ENCODE measurements at regions not wholly inside any gene's neighbourhood (a gene's known extent, or its start where the extent isn't known, plus 50 kb on each side); places are given as distances from the start of the nearest gene placed in this dataset.

DNA sequence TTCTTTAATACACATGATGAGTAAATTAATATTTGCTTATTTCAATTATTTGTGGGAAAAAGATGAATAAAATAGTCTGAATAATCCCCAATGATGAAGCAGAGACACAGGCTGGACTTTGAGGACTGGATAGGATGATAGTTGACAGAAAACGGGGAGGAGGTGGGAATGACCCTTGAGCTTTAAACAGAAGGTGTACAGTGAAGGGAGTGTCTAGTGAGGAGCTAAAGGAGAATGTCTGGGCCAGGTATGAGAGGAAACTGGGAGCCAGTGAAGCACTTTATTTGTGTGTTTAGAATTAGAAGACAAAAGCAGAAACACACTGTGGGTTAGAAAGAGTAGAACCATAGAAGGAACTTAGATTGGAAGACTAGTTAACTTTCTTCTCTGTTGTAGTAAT, 230.4 kb upstream of the CA10 start:
- H3K9me1 ChIP-seq (ENCODE audit: control insufficient read depth, extremely low read depth, insufficient read depth, low read length) = no peaks in the 10 kb centered on the region
- DNase-seq (ENCODE audit: low read depth, low spot score) (no peak), FAIRE-seq (no peak)
- no peak overlapping the region for H2AFZ ChIP-seq (ENCODE audit: control insufficient read depth, low read length)
- H3K27me3 ChIP-seq (ENCODE audit: control insufficient read depth, extremely low read depth, insufficient read depth, low read length) = no peaks in the 10 kb centered on the region
- H3K4me1 ChIP-seq (ENCODE audit: control insufficient read depth, extremely low read depth, insufficient read depth, low read length) = no peaks in the 10 kb centered on the region
- no peak overlapping the region for H3K9ac ChIP-seq (ENCODE audit: control insufficient read depth, extremely low read depth, insufficient read depth, low read length)
- dilution Hi-C loops (cut with MboI; ENCODE audit: extremely low pct_ligation_motif_present, low sequenced_read_pairs) = no loop called here
- H4K20me1 ChIP-seq (ENCODE audit: control insufficient read depth, extremely low read depth, insufficient read depth, low read length) = no peaks in the 10 kb centered on the region
- TF ChIP-seq, protein P1, sequence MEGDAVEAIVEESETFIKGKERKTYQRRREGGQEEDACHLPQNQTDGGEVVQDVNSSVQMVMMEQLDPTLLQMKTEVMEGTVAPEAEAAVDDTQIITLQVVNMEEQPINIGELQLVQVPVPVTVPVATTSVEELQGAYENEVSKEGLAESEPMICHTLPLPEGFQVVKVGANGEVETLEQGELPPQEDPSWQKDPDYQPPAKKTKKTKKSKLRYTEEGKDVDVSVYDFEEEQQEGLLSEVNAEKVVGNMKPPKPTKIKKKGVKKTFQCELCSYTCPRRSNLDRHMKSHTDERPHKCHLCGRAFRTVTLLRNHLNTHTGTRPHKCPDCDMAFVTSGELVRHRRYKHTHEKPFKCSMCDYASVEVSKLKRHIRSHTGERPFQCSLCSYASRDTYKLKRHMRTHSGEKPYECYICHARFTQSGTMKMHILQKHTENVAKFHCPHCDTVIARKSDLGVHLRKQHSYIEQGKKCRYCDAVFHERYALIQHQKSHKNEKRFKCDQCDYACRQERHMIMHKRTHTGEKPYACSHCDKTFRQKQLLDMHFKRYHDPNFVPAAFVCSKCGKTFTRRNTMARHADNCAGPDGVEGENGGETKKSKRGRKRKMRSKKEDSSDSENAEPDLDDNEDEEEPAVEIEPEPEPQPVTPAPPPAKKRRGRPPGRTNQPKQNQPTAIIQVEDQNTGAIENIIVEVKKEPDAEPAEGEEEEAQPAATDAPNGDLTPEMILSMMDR (optimal IDR thresholded peaks at IDR 0.05 in 1 of 3, IDR thresholded peaks at IDR 0.05 in 1 of 3, conservative IDR thresholded peaks at IDR 0.05 in 1 of 3; ENCODE audit: extremely low read depth in 1 of 3, insufficient read depth in 2 of 3, low read length in 3 of 3) = no peak
- TF ChIP-seq EZH2 (IDR thresholded peaks at IDR 0.05; ENCODE audit: low read length) = no peak
- H3K4me2 ChIP-seq (ENCODE audit: control insufficient read depth, extremely low read depth, insufficient read depth, low read depth, low read length) = no peak overlapping the region
- H3K36me3 ChIP-seq (ENCODE audit: control insufficient read depth in 2 of 2, extremely low read depth in 1 of 2, insufficient read depth in 2 of 2, low read length in 2 of 2) = no peaks in the 10 kb centered on the region
- H3K4me3 ChIP-seq (ENCODE audit: control insufficient read depth in 2 of 3, extremely low read depth in 1 of 3, insufficient read depth in 2 of 3, low read depth in 1 of 3, low read length in 3 of 3) = no peak overlapping the region
- H3K27ac ChIP-seq (ENCODE audit: control insufficient read depth, insufficient read depth, low read length) = no peak overlapping the region
- H3K79me2 ChIP-seq (ENCODE audit: control insufficient read depth, insufficient read depth, low read length) = no peaks in the 10 kb centered on the region
- H3K9me3 ChIP-seq (ENCODE audit: control insufficient read depth, low read depth, low read length) = no peaks in the 10 kb centered on the region

DNA sequence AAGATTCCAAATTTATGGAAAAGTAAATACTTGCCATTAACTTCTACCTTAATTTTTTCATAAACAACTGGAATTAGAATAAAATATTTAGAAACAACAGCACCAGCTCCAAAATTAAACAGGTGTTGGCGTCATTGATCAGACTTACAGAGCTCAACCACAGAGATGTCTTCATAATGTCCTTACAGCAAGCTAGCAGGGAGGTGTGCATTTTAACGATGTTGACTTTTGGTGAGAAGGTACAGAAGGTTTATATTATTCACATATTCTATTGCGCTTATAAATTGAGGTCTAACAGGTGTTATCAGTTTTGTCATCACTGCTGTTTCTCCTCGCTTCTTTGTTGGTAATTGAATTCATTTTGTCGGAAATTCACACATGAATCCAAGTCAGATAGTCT, 226.2 kb upstream of the CA10 start:
- Histone ChIP-seq H3K27me3 (ENCODE audit: control insufficient read depth, extremely low read depth, insufficient read depth, low read length) (no peaks in the 10 kb centered on the region), H3K27ac (ENCODE audit: control insufficient read depth, insufficient read depth, low read length) (no peak overlapping the region), H3K36me3 (ENCODE audit: control insufficient read depth in 2 of 2, extremely low read depth in 1 of 2, insufficient read depth in 2 of 2, low read length in 2 of 2) (no peaks in the 10 kb centered on the region), H3K4me1 (ENCODE audit: control insufficient read depth, extremely low read depth, insufficient read depth, low read length) (no peaks in the 10 kb centered on the region), H3K79me2 (ENCODE audit: control insufficient read depth, insufficient read depth, low read length) (no peaks in the 10 kb centered on the region), H4K20me1 (ENCODE audit: control insufficient read depth, extremely low read depth, insufficient read depth, low read length) (no peaks in the 10 kb centered on the region), H3K9ac (ENCODE audit: control insufficient read depth, extremely low read depth, insufficient read depth, low read length) (no peak overlapping the region), H3K4me3 (ENCODE audit: control insufficient read depth in 2 of 3, extremely low read depth in 1 of 3, insufficient read depth in 2 of 3, low read depth in 1 of 3, low read length in 3 of 3) (no peak overlapping the region), H2AFZ (ENCODE audit: control insufficient read depth, low read length) (no peak overlapping the region), H3K4me2 (ENCODE audit: control insufficient read depth, extremely low read depth, insufficient read depth, low read depth, low read length) (no peak overlapping the region), H3K9me3 (ENCODE audit: control insufficient read depth, low read depth, low read length) (no peaks in the 10 kb centered on the region), H3K9me1 (ENCODE audit: control insufficient read depth, extremely low read depth, insufficient read depth, low read length) (no peaks in the 10 kb centered on the region)
- dilution Hi-C loops (cut with MboI; ENCODE audit: extremely low pct_ligation_motif_present, low sequenced_read_pairs) = no loop called here
- TF ChIP-seq EZH2 (IDR thresholded peaks at IDR 0.05; ENCODE audit: low read length) = no peak
- TF ChIP-seq, protein P1 (optimal IDR thresholded peaks at IDR 0.05 in 1 of 3, IDR thresholded peaks at IDR 0.05 in 1 of 3, conservative IDR thresholded peaks at IDR 0.05 in 1 of 3; ENCODE audit: extremely low read depth in 1 of 3, insufficient read depth in 2 of 3, low read length in 3 of 3) = no peak
- DNase-seq (ENCODE audit: low read depth, low spot score) (no peak), FAIRE-seq (no peak)
